ENCODE measurements at regions not wholly inside any gene's neighbourhood (a gene's known extent, or its start where the extent isn't known, plus 50 kb on each side); places are given as distances from the start of the nearest gene placed in this dataset.
A peak's percentile ranks its signal among the peaks of the same experiment; 100 is the strongest.

DNA sequence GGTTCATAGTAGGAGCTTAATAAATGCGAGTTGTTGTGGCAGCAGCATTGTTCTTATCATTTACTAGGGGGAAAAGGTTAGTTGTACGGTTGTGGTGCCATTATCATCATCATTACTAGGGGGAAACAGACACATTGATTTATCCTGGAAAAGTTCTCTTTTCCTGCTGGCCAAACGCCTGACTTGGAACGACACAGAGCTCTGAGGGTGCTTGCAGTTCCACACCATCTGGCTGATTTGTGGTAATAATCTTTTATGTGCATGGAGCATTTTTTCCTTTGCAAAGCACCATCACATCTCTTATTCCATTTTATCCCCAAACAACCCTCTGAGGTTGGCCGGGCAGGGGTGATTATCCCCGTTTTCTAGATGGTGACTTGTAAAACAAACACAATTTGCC lies 219.4 kb downstream of the BUB3 start:
- ATAC-seq (no peak), DNase-seq (no peak)
- H3K4me1 Mint-ChIP-seq, result no peaks in the 10 kb centered on the region
- peaks cover 11 to 19% of the 10 kb centered on the region in 2 donors for H3K9me3 Mint-ChIP-seq
- H3K4me3 Mint-ChIP-seq, result no peak overlapping the region
- no peak overlapping the region for H3K27ac Mint-ChIP-seq
- H3K27me3 Mint-ChIP-seq, result no peaks in the 10 kb centered on the region

DNA sequence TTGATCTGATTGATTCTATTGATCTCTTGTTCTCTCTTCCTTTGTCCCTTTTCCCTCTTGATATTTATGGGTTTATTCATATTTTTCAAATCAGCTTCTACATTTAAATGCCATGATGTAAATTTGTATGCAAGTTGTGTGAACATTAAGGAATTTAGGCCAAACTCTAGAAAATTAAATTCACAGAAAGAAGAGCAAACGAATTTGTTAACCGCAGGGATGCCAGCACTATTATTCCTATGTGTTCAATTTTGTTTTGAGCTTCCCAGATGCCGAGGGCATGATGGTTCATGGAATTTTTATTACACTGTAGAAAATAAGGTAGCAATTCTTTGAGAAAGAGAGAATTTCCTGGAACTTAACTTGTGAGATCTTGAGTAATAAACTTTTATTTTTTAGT lies 220.9 kb downstream of the BUB3 start:
- Mint-ChIP-seq H3K4me3 (no peak overlapping the region), H3K4me1 (no peaks in the 10 kb centered on the region), H3K27ac (no peak overlapping the region), H3K27me3 (peaks cover 8% of the 10 kb centered on the region), H3K9me3 (peaks cover 10% of the 10 kb centered on the region in 2 donors)
- ATAC-seq, result no peak
- no peak for DNase-seq

DNA sequence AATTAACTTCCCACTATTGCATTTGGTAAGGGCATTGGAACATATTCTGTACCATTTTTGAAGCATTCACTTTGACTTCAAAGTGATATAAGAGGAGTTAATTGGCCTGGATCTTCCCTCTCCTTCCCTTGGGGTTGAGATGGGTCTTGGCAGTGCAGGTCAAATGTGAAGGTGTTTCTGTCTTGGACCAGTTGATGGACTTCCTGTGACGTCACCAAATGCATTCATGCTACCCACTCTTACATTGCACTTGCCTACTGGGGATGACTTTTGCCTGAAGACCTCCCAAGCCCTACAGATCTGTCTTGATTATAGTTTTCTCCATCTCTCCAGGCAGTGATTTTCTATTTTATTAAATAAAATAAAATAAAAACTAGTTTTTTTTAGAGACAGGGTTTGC lies 221.5 kb downstream of the BUB3 start:
- H3K27ac Mint-ChIP-seq, result no peak overlapping the region
- H3K4me3 Mint-ChIP-seq, result no peak overlapping the region
- no peaks in the 10 kb centered on the region for H3K4me1 Mint-ChIP-seq
- H3K9me3 Mint-ChIP-seq, result peaks cover 7 to 8% of the 10 kb centered on the region in 2 donors
- DNase-seq (no peak), ATAC-seq (no peak)
- H3K27me3 Mint-ChIP-seq, result peaks cover 8% of the 10 kb centered on the region

GRCh38 chr10:123377883-123378282 lies 223.7 kb downstream of the BUB3 start:
- ATAC-seq (no peak), DNase-seq (no peak)
- no peaks in the 10 kb centered on the region for H3K4me1 Mint-ChIP-seq
- H3K9me3 Mint-ChIP-seq, result no peaks in the 10 kb centered on the region
- no peak overlapping the region for H3K4me3 Mint-ChIP-seq
- peaks cover 8% of the 10 kb centered on the region for H3K27me3 Mint-ChIP-seq
- H3K27ac Mint-ChIP-seq, result peak overlapping the region in 1 of 2 donors; percentile 6

GRCh38 chr10:123378302-123378701 lies 224.1 kb downstream of the BUB3 start:
- no peaks in the 10 kb centered on the region for H3K4me1 Mint-ChIP-seq

GRCh38 chr10:123379156-123379555 lies 225.0 kb downstream of the BUB3 start:
- DNase-seq (no peak), ATAC-seq (no peak)
- H3K27ac Mint-ChIP-seq, result peak overlapping the region in 1 of 2 donors; percentile 83
- peaks cover 8% of the 10 kb centered on the region for H3K27me3 Mint-ChIP-seq
- no peaks in the 10 kb centered on the region for H3K4me1 Mint-ChIP-seq
- no peaks in the 10 kb centered on the region for H3K9me3 Mint-ChIP-seq
- H3K4me3 Mint-ChIP-seq, result no peak overlapping the region

More at GRCh38 chr10:123378302-123378701, 224.1 kb downstream of the BUB3 start:
- peaks cover 8% of the 10 kb centered on the region for H3K27me3 Mint-ChIP-seq
- no peak overlapping the region for H3K4me3 Mint-ChIP-seq
- no peak for DNase-seq
- no peak overlapping the region for H3K27ac Mint-ChIP-seq
- no peaks in the 10 kb centered on the region for H3K9me3 Mint-ChIP-seq
- ATAC-seq, result no peak

DNA sequence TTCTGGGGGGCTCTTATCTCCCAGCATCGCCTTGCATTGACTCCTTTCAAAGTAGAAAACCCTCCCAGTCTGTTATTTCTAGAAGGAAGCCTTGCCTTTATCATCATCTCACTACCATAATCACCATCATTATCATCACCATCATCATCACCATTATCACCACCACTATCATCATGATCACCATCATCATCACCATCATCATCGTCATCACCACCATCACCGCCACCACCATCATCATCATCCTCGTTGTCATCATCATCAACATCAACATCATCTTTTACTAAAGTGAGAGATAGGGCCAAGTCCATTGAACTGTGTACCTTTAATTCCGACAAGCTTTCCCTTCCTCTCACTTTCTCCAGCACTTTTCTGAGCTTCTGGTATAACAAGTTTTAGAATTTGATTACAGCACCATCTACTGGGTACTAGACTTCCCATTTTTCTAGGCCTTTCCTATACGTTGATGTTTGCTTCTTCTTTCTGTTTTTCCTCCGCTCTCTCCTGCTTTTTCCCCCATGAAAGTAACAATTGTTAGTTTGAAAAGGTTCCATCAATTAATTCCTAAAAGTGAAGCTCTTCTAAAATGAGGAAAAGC lies 226.4 kb downstream of the BUB3 start:
- no peak overlapping the region for H3K27ac Mint-ChIP-seq
- DNase-seq, result no peak

DNA sequence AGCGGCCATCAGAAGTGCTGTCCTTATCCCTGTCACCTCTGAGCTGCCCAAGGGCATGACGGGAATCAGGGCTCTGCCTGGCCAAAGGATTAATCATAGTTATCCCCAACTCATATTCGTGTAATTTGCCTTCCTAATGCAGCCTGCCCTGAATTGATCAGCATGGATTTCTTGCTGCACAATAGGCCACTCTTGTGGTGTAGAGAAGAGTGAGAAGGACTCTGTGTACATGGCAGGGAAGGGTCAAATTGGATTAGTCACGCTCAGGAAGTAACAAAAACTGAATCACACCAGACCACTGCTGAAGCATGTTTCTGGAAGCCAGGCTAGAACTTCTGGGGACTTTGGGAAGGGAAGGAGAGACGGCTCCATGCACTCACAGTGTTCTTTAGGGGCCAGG lies 227.0 kb downstream of the BUB3 start:
- Mint-ChIP-seq H3K27me3 (peaks cover 8% of the 10 kb centered on the region), H3K9me3 (peaks cover 0 to 5% of the 10 kb centered on the region in 2 donors), H3K4me3 (no peak overlapping the region), H3K4me1 (no peaks in the 10 kb centered on the region), H3K27ac (no peak overlapping the region)
- ATAC-seq (no peak), DNase-seq (no peak)

More for the DNA sequence above, 226.4 kb downstream of the BUB3 start:
- Mint-ChIP-seq H3K4me3 (no peak overlapping the region), H3K9me3 (no peaks in the 10 kb centered on the region), H3K4me1 (no peaks in the 10 kb centered on the region), H3K27me3 (peaks cover 8% of the 10 kb centered on the region)
- no peak for ATAC-seq

DNA sequence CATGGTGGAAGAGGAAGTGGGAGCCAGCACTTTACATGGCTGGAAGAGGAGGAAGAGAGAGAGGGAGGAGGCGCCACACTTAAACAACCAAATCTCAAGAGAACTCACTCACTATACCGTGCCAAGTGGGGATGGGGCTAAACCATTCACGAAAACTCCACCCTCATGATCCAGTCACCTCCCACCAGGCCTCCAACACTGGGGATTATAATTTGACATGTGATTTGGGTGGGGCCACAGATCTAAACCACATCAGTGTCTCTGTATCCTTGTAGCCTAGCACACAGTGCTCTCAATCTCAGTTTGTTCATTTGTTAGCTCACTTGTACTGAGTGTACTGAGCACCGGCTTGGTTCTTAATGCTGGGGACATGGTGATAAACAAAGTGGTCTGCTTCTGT lies 228.3 kb downstream of the BUB3 start:
- peaks cover 7 to 10% of the 10 kb centered on the region in 2 donors for H3K9me3 Mint-ChIP-seq
- no peaks in the 10 kb centered on the region for H3K4me1 Mint-ChIP-seq
- H3K27ac Mint-ChIP-seq, result no peak overlapping the region
- ATAC-seq, result no peak
- no peak overlapping the region for H3K4me3 Mint-ChIP-seq
- no peak for DNase-seq
- H3K27me3 Mint-ChIP-seq, result peaks cover 8% of the 10 kb centered on the region

DNA sequence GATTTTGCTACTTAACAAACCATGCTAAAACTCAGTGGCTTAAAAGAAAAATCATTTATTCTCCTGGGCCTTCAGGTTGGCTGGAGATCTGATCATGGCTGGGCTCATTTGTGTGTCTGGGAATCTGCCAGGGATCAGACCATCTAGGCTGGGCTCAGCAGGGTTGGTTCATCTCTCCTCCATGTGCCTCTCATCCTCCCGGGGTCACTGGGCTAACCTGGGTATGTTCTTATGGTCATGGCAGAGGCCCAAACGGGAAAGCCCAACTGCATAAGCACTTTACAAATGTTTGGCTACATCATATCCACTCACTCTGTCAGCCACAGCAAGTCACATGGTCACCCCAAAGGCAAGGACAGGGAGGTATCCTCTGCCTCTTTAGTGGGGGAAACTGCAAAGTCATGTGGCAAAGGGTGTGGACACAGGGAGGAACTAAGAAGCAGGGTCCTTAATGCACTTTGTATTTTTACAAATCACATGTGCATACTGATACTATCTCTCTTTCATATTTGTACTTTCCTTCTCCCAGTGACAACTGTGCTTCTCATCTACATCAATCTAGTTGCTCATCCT lies 231.4 kb downstream of the BUB3 start:
- Mint-ChIP-seq H3K4me3 (no peak overlapping the region), H3K9me3 (peaks cover 11 to 12% of the 10 kb centered on the region in 2 donors), H3K27ac (no peak overlapping the region), H3K4me1 (no peaks in the 10 kb centered on the region), H3K27me3 (no peaks in the 10 kb centered on the region)
- ATAC-seq (no peak), DNase-seq (no peak)

GRCh38 chr10:123389520-123389919 lies 235.3 kb downstream of the BUB3 start:
- H3K9me3 Mint-ChIP-seq, result peaks cover 11 to 12% of the 10 kb centered on the region in 2 donors
- ATAC-seq, result no peak

GRCh38 chr10:123390332-123390731 lies 236.1 kb downstream of the BUB3 start:
- no peak overlapping the region for H3K27ac Mint-ChIP-seq
- DNase-seq, result no peak
- peaks cover 11% of the 10 kb centered on the region for H3K27me3 Mint-ChIP-seq
- H3K9me3 Mint-ChIP-seq, result peaks cover 12 to 15% of the 10 kb centered on the region in 2 donors
- ATAC-seq, result no peak
- no peaks in the 10 kb centered on the region for H3K4me1 Mint-ChIP-seq
- H3K4me3 Mint-ChIP-seq, result no peak overlapping the region

More at GRCh38 chr10:123389520-123389919, 235.3 kb downstream of the BUB3 start:
- DNase-seq, result no peak
- peaks cover 11% of the 10 kb centered on the region for H3K27me3 Mint-ChIP-seq
- H3K27ac Mint-ChIP-seq, result no peak overlapping the region
- no peaks in the 10 kb centered on the region for H3K4me1 Mint-ChIP-seq
- no peak overlapping the region for H3K4me3 Mint-ChIP-seq

- peaks cover 11% of the 10 kb centered on the region for H3K27me3 Mint-ChIP-seq
- DNase-seq (no peak), ATAC-seq (no peak)
- no peaks in the 10 kb centered on the region for H3K4me1 Mint-ChIP-seq
- H3K9me3 Mint-ChIP-seq, result peaks cover 10 to 16% of the 10 kb centered on the region in 2 donors
- H3K4me3 Mint-ChIP-seq, result no peak overlapping the region
- H3K27ac Mint-ChIP-seq, result no peak overlapping the region
Measured at GRCh38 chr10:123390874-123391273, 236.7 kb downstream of the BUB3 start.

GRCh38 chr10:123391275-123392028 lies 237.2 kb downstream of the BUB3 start:
- no peak overlapping the region for H3K4me3 Mint-ChIP-seq
- peaks cover 11% of the 10 kb centered on the region for H3K27me3 Mint-ChIP-seq
- H3K9me3 Mint-ChIP-seq, result peaks cover 7 to 16% of the 10 kb centered on the region in 2 donors
- H3K4me1 Mint-ChIP-seq, result no peaks in the 10 kb centered on the region
- DNase-seq, result no peak
- ATAC-seq, result no peak
- no peak overlapping the region for H3K27ac Mint-ChIP-seq

DNA sequence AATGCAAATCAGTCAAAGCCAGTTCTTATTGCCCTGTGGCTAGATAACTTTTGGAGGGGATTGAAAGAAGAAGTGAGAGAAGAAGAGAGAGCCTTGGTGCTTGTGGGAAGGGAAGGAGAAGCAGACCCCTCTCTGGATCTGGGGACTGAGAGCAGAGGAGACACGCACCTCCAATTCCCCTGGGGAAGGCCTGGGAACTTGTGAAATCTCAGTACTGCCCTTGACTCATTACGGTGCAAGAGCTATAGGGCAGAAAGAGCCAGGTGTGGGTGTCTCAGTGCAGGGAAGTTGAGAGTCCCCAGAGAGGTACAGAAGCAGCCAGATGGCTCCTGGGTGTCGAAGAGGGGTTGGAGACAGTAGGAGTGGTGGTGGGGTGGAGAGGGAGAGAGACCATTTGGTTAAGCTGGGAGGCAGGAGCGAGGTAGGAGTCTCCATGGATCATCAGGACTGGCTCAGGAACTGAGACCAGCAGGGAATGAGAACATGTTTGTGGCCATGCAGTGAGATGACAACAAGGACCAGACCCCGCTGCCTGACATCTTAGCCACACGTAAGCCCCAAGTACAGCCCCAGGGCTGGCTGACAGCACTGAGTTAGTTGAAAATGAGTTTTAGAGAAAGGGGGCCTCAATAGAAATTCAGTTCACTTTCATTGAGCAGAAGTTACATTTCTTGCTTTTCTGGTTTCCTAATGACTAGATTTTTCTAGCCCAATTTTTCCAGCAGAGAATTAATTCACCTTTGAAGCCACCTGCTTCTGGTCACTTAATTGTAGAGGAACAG lies 238.2 kb downstream of the BUB3 start:
- H3K4me1 Mint-ChIP-seq, result no peaks in the 10 kb centered on the region
- peaks cover 11% of the 10 kb centered on the region for H3K27me3 Mint-ChIP-seq
- peaks cover 3 to 10% of the 10 kb centered on the region in 2 donors for H3K9me3 Mint-ChIP-seq
- no peak overlapping the region for H3K4me3 Mint-ChIP-seq
- H3K27ac Mint-ChIP-seq, result no peak overlapping the region
- ATAC-seq, result no peak
- no peak for DNase-seq
